HEK293 (cell line): ENCODE measurements at regions not wholly inside any gene's neighbourhood (a gene's known extent, or its start where the extent isn't known, plus 50 kb on each side); places are given as distances from the start of the nearest gene placed in this dataset.

Source experiments
- CTCF ChIA-PET: fragments of 350-600 bp; formaldehyde crosslinking; extraction: SDS; loops from one replicate; lab custom pipeline; 2021; ENCODE audit warnings: antibody characterized with exemption; lab: Yijun Ruan, JAX
- POLR2A ChIA-PET: fragments of 300-600 bp; formaldehyde crosslinking; extraction: SDS; loops from one replicate; lab custom pipeline; 2020; ENCODE audit warnings: antibody characterized with exemption, inconsistent platforms; lab: Yijun Ruan, JAX
- H3K27ac ChIP-seq: fragments of 200-500 bp; sonication (Bioruptor generic); 2 replicates; pipeline ENCODE4 v1.5.1; 2014; ENCODE audit warnings: low read depth, low read length, control low read depth, inconsistent platforms; ENCODE audit errors: extremely low read depth
- H3K36me3 ChIP-seq, 2 experiments: fragments of 200-500 bp in 1 of 2; sonication (Bioruptor generic) in 1 of 2; 1 replicate in 1 of 2; 2 replicates in 1 of 2; pipeline ENCODE4 v1.5.1; 2014 to 2017; ENCODE audit warnings: inconsistent platforms in 2 of 2, low read length in 2 of 2; ENCODE audit not compliant: control insufficient read depth in 2 of 2, insufficient read depth in 1 of 2
- H3K4me1 ChIP-seq: fragments of 200-500 bp; sonication (Bioruptor generic); 2 replicates; pipeline ENCODE4 v1.5.1; 2014; ENCODE audit warnings: mild to moderate bottlenecking, low read length, inconsistent platforms; ENCODE audit not compliant: control insufficient read depth, insufficient read depth
- H3K4me3 ChIP-seq: 2 replicates; pipeline ENCODE4 v1.5.1; 2011; ENCODE audit warnings: low read depth, mild to moderate bottlenecking, control low read depth, low read length, moderate library complexity
- H3K9me3 ChIP-seq: fragments of 200-500 bp; sonication (Bioruptor generic); 2 replicates; pipeline ENCODE4 v1.5.1; 2014; ENCODE audit warnings: low read depth, low read length, inconsistent platforms; ENCODE audit not compliant: control insufficient read depth, insufficient read depth
- BCL11B ChIP-seq: fragments of 450-650 bp; formaldehyde crosslinking; IDR thresholded peaks from 2 replicates; pipeline ENCODE4 v1.5.1; 2016; ENCODE audit warnings: low read depth, missing biosample characterization, missing genetic modification characterization
- EGR2 ChIP-seq: fragments of 450-650 bp; formaldehyde crosslinking; IDR thresholded peaks from 2 replicates; pipeline ENCODE4 v1.5.1; 2016; ENCODE audit warnings: low read depth, missing biosample characterization, missing genetic modification characterization
- KLF16 ChIP-seq: fragments of 450-650 bp; formaldehyde crosslinking; IDR thresholded peaks from 2 replicates; pipeline ENCODE4 v1.5.1; 2017; ENCODE audit warnings: missing biosample characterization, missing genetic modification characterization
- MZF1 ChIP-seq: fragments of 450-650 bp; formaldehyde crosslinking; IDR thresholded peaks from 2 replicates; pipeline ENCODE4 v1.5.1; 2017; ENCODE audit warnings: missing biosample characterization, missing genetic modification characterization, borderline replicate concordance
- PRDM1 ChIP-seq: fragments of 450-650 bp; formaldehyde crosslinking; IDR thresholded peaks from 2 replicates; pipeline ENCODE4; 2016; ENCODE audit warnings: missing biosample characterization, missing genetic modification characterization
- SETDB1 ChIP-seq: IDR thresholded peaks from one replicate; pipeline ENCODE4 v1.6.1; 2017; ENCODE audit warnings: mild to moderate bottlenecking, low read length, moderate library complexity, mixed read lengths; ENCODE audit not compliant: insufficient read length
- WT1 ChIP-seq: fragments of 450-650 bp; formaldehyde crosslinking; IDR thresholded peaks from 2 replicates; pipeline ENCODE4 v1.5.1; 2016; ENCODE audit warnings: missing biosample characterization, missing genetic modification characterization
- ZBTB21 ChIP-seq: fragments of 450-650 bp; formaldehyde crosslinking; IDR thresholded peaks from 2 replicates; pipeline ENCODE4 v1.5.1; 2017; ENCODE audit warnings: missing biosample characterization, missing genetic modification characterization
- ZEB2 ChIP-seq: fragments of 450-650 bp; formaldehyde crosslinking; IDR thresholded peaks from 2 replicates; pipeline ENCODE4 v1.5.1; 2016; ENCODE audit warnings: missing biosample characterization, missing genetic modification characterization
- ZFP37 ChIP-seq: fragments of 450-650 bp; formaldehyde crosslinking; IDR thresholded peaks from 2 replicates; pipeline ENCODE4 v1.5.1; 2016; ENCODE audit warnings: missing biosample characterization, missing genetic modification characterization
- ZNF10 ChIP-seq: fragments of 450-650 bp; formaldehyde crosslinking; IDR thresholded peaks from 2 replicates; pipeline ENCODE4 v1.5.1; 2017; ENCODE audit warnings: missing biosample characterization, missing genetic modification characterization
- ZNF146 ChIP-seq: fragments of 450-650 bp; formaldehyde crosslinking; IDR thresholded peaks from 2 replicates; pipeline ENCODE4 v1.5.1; 2016; ENCODE audit warnings: missing biosample characterization, missing genetic modification characterization
- ZNF184 ChIP-seq: fragments of 450-650 bp; IDR thresholded peaks from 2 replicates; pipeline ENCODE4 v1.5.1; 2018; ENCODE audit warnings: missing biosample characterization, mild to moderate bottlenecking, missing genetic modification characterization
- ZNF214 ChIP-seq: fragments of 450-650 bp; formaldehyde crosslinking; IDR thresholded peaks from 2 replicates; pipeline ENCODE4 v1.5.1; 2017; ENCODE audit warnings: missing biosample characterization, mild to moderate bottlenecking, missing genetic modification characterization, borderline replicate concordance
- ZNF311 ChIP-seq: fragments of 450-650 bp; formaldehyde crosslinking; IDR thresholded peaks from 2 replicates; pipeline ENCODE4 v1.5.1; 2017; ENCODE audit warnings: missing biosample characterization, missing genetic modification characterization, borderline replicate concordance
- ZNF366 ChIP-seq: fragments of 450-650 bp; formaldehyde crosslinking; conservative IDR thresholded peaks from 2 replicates; pipeline ENCODE4 v1.5.1; 2016; ENCODE audit warnings: missing biosample characterization, missing genetic modification characterization
- ZNF48 ChIP-seq: fragments of 450-650 bp; formaldehyde crosslinking; IDR thresholded peaks from 2 replicates; pipeline ENCODE4 v1.5.1; 2016; ENCODE audit warnings: missing biosample characterization, missing genetic modification characterization
- ZNF521 ChIP-seq: fragments of 450-650 bp; formaldehyde crosslinking; IDR thresholded peaks from 2 replicates; pipeline ENCODE4 v1.5.1; 2017; ENCODE audit warnings: missing biosample characterization, mild to moderate bottlenecking, missing genetic modification characterization
- ZNF530 ChIP-seq: fragments of 450-650 bp; formaldehyde crosslinking; IDR thresholded peaks from 2 replicates; pipeline ENCODE4 v1.5.1; 2016; ENCODE audit warnings: low read depth, missing biosample characterization, missing genetic modification characterization
- ZNF626 ChIP-seq: fragments of 450-650 bp; sonication (Bioruptor Pico); formaldehyde crosslinking; IDR thresholded peaks from 2 replicates; pipeline ENCODE4 v1.5.1; 2018; ENCODE audit warnings: missing biosample characterization, missing genetic modification characterization, inconsistent platforms
- ZNF677 ChIP-seq: fragments of 450-650 bp; IDR thresholded peaks from 2 replicates; pipeline ENCODE4 v1.5.0; 2018; ENCODE audit warnings: missing biosample characterization, mild to moderate bottlenecking, missing genetic modification characterization, moderate library complexity
- ZNF747 ChIP-seq: fragments of 450-650 bp; formaldehyde crosslinking; IDR thresholded peaks from 2 replicates; pipeline ENCODE4 v1.5.1; 2016; ENCODE audit warnings: missing biosample characterization, missing genetic modification characterization
- TF ChIP-seq, protein P1 (sequence below): fragments of 450-650 bp; formaldehyde crosslinking; IDR thresholded peaks from 2 replicates; pipeline ENCODE4 v1.5.1; 2017; ENCODE audit warnings: missing biosample characterization, missing genetic modification characterization
- TF ChIP-seq, protein P2 (sequence below): fragments of 450-650 bp; formaldehyde crosslinking; IDR thresholded peaks from 2 replicates; pipeline ENCODE4 v1.5.1; 2016; ENCODE audit warnings: missing biosample characterization, missing genetic modification characterization
- TF ChIP-seq, protein P3 (sequence below): fragments of 450-650 bp; formaldehyde crosslinking; IDR thresholded peaks from 2 replicates; pipeline ENCODE4 v1.5.1; 2016; ENCODE audit warnings: missing biosample characterization, missing genetic modification characterization, low read depth

DNA sequence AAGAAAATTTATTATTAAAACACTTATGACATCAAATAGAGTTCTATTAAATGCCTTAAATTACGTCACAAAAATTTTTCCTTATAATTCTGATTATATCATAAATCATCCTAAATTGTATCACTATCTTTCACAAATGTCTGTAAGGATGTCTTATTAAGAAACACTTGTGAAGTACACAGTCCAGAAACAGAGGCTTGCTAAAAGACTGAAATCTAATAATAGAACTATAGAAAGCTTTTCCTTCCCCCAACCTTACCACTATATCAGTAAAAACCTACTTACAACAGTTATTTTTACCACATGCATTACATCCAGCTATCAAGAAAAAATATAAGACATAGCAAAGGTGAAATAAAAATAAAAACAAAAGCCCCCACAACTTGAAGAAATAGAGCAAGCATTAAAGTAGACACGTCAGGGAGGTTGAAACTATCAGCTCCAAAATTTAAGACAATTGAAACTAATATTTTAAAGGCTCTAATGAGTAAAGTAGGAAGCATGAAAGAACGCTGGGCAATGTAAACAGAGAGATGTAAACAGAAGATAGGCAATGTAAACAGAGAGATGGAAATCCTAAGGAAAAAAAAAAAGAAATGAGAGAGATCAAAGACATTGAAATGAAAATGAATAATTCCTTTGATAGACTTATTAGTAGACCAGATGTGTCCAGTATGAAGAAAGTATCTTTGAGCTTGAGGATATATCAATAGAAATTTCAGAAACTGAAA, 94.9 kb upstream of the TECRL start:
- ChIA-PET POLR2A (no interaction called here), CTCF (no interaction called here)
- TF ChIP-seq ZBTB21 (tag by site-specific recombination) (no peak), EGR2 (tag by site-specific recombination) (no peak), ZNF146 (tag by site-specific recombination) (no peak), ZNF677 (no peak), WT1 (tag by site-specific recombination) (no peak), MZF1 (tag by site-specific recombination) (no peak), ZNF214 (no peak)
- TF ChIP-seq, protein P1, sequence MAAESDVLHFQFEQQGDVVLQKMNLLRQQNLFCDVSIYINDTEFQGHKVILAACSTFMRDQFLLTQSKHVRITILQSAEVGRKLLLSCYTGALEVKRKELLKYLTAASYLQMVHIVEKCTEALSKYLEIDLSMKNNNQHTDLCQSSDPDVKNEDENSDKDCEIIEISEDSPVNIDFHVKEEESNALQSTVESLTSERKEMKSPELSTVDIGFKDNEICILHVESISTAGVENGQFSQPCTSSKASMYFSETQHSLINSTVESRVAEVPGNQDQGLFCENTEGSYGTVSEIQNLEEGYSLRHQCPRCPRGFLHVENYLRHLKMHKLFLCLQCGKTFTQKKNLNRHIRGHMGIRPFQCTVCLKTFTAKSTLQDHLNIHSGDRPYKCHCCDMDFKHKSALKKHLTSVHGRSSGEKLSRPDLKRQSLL = no peak
- TF ChIP-seq, protein P2, sequence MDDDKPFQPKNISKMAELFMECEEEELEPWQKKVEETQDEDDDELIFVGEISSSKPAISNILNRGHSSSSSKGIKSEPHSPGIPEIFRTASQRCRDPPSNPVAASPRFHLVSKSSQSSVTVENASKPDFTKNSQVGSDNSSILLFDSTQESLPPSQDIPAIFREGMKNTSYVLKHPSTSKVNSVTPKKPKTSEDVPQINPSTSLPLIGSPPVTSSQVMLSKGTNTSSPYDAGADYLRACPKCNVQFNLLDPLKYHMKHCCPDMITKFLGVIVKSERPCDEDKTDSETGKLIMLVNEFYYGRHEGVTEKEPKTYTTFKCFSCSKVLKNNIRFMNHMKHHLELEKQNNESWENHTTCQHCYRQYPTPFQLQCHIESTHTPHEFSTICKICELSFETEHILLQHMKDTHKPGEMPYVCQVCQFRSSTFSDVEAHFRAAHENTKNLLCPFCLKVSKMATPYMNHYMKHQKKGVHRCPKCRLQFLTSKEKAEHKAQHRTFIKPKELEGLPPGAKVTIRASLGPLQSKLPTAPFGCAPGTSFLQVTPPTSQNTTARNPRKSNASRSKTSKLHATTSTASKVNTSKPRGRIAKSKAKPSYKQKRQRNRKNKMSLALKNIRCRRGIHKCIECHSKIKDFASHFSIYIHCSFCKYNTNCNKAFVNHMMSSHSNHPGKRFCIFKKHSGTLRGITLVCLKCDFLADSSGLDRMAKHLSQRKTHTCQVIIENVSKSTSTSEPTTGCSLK (tag by site-specific recombination) = no peak
- no peak overlapping the region for H3K4me3 ChIP-seq
- no peak overlapping the region for H3K27ac ChIP-seq
- H3K9me3 ChIP-seq = no peaks in the 10 kb centered on the region
- no peaks in the 10 kb centered on the region for H3K4me1 ChIP-seq
- no peaks in the 10 kb centered on the region for H3K36me3 ChIP-seq

DNA sequence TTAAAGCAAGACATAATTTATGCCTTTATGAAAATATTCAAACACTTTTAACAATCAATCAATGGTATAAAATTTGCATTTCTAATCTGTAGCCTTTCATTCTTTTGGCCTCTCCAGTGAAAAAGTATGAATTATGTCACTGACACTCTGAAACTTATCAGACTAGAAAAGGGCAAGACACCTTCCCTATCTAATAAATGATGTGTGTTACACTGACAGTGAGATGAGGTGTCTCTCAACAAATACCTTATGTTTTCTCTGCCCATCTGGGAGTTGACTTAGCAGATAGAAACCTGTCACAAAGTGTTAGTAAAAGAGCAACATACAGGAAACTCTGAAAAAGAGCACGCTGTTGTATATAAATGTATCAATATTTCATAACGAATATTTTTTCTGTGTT, 94.2 kb upstream of the TECRL start:
- Histone ChIP-seq H3K4me3 (no peak overlapping the region), H3K36me3 (no peaks in the 10 kb centered on the region), H3K4me1 (no peaks in the 10 kb centered on the region), H3K9me3 (no peaks in the 10 kb centered on the region), H3K27ac (no peak overlapping the region)
- ChIA-PET POLR2A (no interaction called here), CTCF (no interaction called here)
- TF ChIP-seq BCL11B (tag by site-specific recombination) (no peak), ZNF311 (tag by site-specific recombination) (no peak), PRDM1 (tag by site-specific recombination) (no peak), ZNF626 (no peak), ZNF184 (no peak), ZNF48 (no peak), KLF16 (tag by site-specific recombination) (no peak), ZFP37 (tag by site-specific recombination) (no peak)

DNA sequence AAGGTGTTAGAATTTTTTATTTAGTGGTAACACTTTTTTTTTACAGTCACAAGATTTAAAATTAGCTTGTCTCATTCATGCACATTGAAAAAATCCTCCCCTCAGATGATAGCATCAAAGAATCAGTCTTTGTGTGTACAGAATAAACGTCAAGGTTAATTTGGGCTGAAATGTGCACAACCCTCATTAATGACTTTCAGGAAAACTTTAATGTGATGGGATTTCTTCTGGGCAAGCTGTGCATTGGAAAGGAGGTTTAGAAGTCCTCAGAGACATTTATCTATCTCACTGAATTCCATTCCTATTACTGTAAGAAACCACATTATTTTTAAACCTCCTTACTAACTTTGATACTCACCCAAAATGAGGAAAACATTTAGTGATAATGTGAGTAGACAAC, 88.2 kb upstream of the TECRL start:
- ChIA-PET POLR2A (no interaction called here), CTCF (no interaction called here)
- Histone ChIP-seq H3K4me3 (no peak overlapping the region), H3K9me3 (no peaks in the 10 kb centered on the region), H3K36me3 (no peaks in the 10 kb centered on the region), H3K27ac (no peak overlapping the region), H3K4me1 (no peaks in the 10 kb centered on the region)
- TF ChIP-seq, protein P1 = no peak
- TF ChIP-seq SETDB1 (no peak), ZEB2 (tag by site-specific recombination) (no peak), ZNF530 (no peak), ZNF521 (no peak), ZNF366 (no peak), ZNF10 (no peak), ZNF747 (tag by site-specific recombination) (no peak)
- TF ChIP-seq, protein P3, sequence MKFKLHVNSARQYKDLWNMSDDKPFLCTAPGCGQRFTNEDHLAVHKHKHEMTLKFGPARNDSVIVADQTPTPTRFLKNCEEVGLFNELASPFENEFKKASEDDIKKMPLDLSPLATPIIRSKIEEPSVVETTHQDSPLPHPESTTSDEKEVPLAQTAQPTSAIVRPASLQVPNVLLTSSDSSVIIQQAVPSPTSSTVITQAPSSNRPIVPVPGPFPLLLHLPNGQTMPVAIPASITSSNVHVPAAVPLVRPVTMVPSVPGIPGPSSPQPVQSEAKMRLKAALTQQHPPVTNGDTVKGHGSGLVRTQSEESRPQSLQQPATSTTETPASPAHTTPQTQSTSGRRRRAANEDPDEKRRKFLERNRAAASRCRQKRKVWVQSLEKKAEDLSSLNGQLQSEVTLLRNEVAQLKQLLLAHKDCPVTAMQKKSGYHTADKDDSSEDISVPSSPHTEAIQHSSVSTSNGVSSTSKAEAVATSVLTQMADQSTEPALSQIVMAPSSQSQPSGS = no peak
